ENCODE measurements at regions not wholly inside any gene's neighbourhood (a gene's known extent, or its start where the extent isn't known, plus 50 kb on each side); places are given as distances from the start of the nearest gene placed in this dataset.
"Not testable (repeated sequence)": the region's sequence is repeated elsewhere in the genome, so short reads cannot be mapped to it uniquely, and the experiment has no call there.

DNA sequence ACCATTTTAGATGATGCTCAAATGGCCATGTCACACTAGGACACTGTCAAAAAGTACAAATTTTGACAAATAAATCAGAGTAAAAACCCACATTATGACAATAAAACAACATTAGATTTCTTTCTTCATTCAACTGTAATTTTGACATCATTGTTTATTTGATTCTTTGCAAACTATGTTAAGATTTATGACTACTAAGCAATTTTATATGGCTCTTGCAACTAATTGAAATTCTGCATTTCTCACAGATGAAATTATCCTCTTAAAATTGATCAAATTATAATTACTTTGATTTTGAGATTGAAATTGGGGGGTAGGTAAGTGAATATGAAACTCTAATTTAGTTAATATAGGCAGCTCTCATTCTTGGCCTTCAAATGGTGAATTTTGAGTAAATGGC is 59.8 kb downstream of the ATOH1 start:
- DNase-seq (ENCODE audit: low read depth, low spot score) = no peak

GRCh38 chr4:93888768-93889167 is 60.2 kb downstream of the ATOH1 start:
- DNase-seq (ENCODE audit: low read depth, low spot score) = no peak

DNA sequence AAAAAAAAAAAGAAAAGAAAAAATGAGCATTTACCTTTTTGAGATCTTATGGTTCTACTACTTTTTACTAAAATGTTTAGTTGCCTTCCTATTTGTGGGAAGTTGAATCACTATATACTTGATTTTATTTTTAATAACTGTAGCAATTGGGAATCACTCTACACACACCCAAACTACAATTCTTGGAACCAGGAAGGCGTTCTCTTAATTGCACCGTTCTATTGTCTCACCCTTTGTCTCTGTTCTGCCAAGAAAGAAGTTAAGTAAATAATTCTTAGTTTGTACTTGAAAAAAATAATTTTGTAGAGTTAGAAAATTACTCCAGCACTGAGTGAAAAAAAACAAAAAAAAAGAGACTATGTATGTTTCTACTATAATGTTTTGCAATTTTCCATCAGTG is 62.7 kb downstream of the ATOH1 start:
- no peak for DNase-seq (ENCODE audit: low read depth, low spot score)

DNA sequence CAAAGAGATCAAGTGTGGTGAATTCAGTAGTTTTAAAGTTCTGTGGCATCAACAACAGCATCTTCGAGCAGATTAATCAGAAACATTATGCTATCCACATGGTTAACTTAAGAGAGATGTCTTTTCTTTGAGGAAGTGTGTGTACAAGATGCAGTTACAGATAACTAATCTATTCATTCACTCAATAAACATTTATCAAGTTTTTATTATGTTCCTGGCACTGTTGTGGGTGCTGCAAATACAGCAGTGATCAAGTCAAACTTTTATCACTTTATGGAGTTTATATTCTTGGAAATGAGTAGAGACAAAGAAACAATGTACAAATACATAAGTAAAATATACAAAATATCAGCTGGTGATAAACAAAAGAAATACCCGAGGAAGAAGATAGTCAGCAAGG is 66.4 kb downstream of the ATOH1 start:
- DNase-seq (ENCODE audit: low read depth, low spot score) = no peak

DNA sequence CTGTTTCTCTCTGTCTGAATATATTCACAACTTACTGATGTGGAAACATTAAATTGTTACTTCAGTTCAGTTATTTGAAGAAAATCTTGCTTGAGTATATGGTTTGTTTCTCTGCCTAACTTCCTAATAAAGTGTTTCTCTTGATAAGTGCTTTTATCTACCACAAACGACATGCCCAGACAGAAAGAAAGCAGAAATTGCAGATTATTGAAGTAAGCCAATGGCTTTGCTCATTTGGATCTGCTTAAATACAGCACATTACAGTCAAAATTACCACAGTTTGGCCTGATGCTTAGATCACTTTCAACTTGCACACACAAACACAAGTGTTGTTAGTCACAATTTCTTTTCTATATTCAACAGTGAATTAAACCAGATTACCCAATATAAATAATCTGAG is 68.0 kb downstream of the ATOH1 start:
- DNase-seq (ENCODE audit: low read depth, low spot score) = no peak

GRCh38 chr4:93897559-93897958 is 69.0 kb downstream of the ATOH1 start:
- peak; percentile 2 for DNase-seq (ENCODE audit: low read depth, low spot score)

DNA sequence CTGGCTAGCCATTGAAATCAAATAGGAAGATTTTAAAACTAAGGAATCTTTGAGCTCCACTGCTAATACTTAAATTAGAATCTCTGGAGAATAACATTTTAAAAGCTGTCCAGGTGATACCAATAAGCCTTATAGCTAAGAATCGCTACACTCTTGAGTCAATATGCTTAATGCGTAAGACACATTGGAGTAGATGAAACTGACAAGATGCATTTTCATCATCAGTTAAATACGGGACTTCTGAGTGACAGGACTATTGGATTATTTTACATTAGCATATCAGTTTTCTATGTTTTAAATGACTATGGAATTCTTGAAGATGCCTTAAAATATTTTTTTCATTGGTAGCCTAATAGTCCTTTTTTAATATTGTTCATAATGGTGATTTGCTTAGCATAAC is 80.2 kb downstream of the ATOH1 start:
- no peak for DNase-seq (ENCODE audit: low read depth, low spot score)

- no peak for DNase-seq (ENCODE audit: low read depth, low spot score)
Observed at GRCh38 chr4:93911671-93912070, 83.1 kb downstream of the ATOH1 start.

- no peak for DNase-seq (ENCODE audit: low read depth, low spot score)
Observed at GRCh38 chr4:93912146-93912545, 83.6 kb downstream of the ATOH1 start.

DNA sequence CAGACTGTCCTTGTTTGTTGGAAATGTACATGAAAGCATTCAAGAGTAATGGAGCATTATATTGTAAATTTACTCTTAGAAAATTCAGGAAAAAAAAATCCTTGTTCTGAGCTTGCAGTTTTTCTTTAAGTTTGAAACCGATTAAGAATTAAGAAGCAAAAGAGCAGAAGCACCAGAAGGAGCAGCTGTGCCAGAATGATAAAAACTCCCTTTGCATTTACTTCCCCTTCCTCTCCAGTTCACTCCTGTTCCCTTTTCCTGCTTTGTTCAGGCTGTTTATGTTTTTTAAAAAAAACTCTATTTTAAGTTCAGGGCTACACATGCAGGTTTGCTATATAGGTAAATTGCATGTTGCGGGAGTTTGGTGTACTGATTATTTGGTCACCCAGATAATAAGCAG is 90.3 kb downstream of the ATOH1 start:
- DNase-seq (ENCODE audit: low read depth, low spot score) = no peak

DNA sequence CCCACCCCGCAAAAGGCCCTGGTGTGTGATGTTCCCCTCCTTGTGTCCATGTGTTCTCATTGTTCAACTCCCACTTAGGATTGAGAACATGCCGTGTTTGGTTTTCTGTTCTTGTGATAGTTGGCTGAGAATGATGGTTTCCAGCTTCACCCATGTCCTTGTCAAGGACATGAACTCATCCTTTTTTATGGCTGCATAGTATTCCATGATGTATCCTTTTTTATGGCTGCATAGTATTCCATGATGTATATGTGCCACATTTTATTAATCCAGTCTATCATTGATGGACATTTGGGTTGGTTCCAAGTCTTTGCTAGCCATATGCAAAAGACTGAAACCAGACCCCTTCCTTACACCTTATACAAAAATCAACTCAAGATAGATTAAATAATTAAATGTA is 95.0 kb downstream of the ATOH1 start:
- DNase-seq (ENCODE audit: low read depth, low spot score) = not testable (repeated sequence)

DNA sequence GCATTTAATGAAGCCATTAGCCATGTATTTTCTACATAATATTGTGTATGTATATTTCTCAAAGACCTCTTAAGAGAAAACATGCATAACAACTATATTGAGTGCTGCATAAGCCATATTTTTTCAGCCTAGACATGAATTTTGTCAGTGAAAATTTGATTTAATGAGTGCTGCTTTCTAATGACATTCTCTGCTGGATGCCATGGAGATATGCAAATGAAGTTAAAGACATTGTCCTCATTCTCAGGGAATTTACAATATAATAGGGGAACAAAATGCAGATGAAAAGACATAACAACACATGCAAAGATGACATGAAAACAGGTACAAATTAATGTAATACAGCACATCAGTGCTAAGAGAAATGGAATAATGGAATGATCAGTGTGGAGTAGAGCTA is 118.7 kb downstream of the ATOH1 start:
- no peak for DNase-seq (ENCODE audit: low read depth, low spot score)

GRCh38 chr4:93950239-93950638 is 121.7 kb downstream of the ATOH1 start:
- not testable (repeated sequence) for DNase-seq (ENCODE audit: low read depth, low spot score)

DNA sequence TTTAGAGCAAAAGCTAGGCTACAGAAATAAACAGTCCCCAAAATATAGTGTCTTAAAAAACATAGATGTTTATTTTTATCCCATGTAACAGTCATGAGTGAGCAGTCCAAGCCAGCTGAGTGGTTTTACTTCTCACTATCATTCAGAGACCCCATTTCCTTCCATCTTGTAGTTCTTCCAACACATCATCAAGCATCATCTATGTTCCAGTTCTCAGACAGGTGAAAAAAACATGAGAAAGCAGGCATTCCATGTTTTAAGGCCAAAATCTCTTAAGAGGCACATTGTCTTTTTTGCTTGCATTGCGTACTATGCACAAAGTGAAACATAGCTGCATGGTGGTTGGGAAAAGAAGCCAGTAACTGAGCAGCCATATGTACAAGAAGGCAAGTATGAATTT is 128.6 kb downstream of the ATOH1 start:
- DNase-seq (ENCODE audit: low read depth, low spot score) = no peak

DNA sequence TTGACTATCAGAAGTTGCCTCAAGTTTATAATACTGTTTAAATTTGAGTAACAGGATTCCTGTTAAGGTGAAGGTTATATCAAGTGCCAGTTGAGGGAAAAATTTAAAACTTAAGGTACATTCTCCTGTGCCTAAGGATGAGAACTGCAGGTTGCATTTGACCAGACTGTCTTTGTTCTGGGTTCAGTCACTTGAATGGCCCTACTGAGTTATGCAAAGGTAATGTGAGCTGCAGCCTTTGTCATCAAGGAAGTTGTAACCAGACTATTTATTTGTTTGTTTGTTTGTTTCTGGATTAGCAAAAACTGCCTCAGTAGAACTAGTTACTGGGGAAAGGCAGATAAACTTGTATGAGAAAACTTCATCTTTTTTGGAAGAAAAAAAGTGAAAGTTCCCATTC is 131.9 kb downstream of the ATOH1 start:
- DNase-seq (ENCODE audit: low read depth, low spot score) = no peak

DNA sequence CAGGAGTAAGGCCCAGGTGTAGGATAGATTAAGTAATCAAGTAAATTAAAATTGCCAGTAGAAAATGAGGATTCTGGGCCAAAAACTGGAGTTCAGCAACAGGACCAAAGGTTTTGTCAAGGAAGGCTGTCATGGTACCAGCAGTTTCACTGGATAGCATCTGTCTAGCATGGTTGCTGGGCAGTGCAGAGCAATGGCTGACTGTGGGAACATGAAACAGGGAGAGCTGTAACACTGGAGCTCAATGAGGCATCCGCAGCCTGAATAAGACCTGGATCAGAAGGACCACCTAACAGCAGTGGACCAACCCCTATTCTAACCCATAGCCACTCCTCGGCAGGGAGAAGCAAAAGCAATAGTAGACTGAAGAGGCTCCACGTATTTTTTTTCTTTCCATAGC is 132.4 kb downstream of the ATOH1 start:
- DNase-seq (ENCODE audit: low read depth, low spot score) = no peak

DNA sequence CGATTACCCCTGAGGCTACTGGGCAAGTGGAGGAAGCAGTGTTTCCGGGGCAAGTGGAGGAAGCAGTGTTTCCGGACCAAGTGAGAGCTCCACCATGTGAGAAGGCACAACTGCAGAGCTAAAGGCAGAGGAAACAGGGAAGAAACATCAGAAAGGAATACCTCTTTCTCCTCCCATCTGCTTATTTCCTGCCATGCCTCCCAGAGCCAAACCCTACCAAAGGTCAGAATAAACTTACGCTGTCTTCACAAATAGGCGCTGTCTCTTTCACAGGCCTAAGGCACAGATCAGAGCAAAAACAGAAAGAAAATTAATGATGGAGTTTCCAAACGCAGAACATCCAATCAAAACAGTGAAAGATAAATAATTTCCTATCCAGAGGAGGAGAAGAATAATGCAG is 153.0 kb downstream of the ATOH1 start:
- DNase-seq (ENCODE audit: low read depth, low spot score) = no peak

DNA sequence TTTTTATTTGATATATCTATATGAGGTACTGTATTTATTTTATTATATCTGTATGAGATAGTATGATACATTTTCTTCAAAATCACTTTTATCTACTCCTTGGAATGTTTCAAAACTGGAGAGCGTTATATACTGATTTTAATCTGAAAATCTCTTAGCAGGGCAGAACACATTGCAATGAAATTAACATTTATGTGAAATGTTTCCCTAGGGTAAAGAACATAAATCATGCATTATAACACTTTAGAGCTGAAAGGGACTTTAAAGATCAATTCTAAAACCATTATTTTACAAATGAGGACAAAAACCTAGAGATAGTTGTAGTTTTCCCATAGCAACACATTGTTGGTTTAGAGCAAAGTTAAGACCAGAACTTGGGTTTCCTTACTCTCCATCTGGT is 153.7 kb downstream of the ATOH1 start:
- no peak for DNase-seq (ENCODE audit: low read depth, low spot score)

- no peak for DNase-seq (ENCODE audit: low read depth, low spot score)
Observed at GRCh38 chr4:93983140-93983539, 154.6 kb downstream of the ATOH1 start.

DNA sequence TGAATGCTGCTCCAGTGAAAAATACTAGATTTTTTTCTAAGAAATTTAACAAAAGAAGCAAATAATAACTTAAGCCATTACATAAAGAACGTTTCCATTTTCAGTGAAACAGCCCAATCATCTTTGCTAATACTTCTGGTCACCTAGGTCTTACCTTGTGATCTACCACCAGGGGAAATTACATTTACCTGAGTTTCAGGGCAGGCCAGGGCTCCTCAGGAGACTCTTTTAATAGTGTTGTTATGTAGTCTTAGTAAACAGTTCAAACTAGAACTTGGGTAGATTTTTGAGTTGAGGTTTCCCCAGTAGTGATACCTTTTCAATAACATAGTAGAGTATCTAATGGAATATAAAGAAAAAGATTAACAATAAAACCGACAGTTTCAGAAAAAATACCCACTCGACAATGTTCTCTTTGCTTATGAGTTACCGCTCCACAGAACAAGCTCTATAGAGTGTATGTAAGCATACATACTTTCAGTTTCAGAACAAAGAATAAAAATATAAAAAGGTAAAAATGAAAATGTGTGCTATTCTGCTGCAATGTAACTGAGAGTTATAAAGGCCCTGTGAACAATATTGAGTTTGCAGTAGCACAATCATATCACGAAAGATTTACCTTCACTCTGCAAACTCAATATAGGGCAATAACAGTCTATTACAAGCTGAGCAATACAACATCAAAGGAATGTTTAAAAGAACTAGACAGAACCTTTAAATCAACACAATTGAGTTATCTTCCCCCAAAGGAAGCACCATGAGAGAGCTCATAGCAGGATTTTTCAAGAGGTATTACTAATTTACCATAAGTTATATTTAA is 165.8 kb downstream of the ATOH1 start:
- DNase-seq (ENCODE audit: low read depth, low spot score) = no peak

DNA sequence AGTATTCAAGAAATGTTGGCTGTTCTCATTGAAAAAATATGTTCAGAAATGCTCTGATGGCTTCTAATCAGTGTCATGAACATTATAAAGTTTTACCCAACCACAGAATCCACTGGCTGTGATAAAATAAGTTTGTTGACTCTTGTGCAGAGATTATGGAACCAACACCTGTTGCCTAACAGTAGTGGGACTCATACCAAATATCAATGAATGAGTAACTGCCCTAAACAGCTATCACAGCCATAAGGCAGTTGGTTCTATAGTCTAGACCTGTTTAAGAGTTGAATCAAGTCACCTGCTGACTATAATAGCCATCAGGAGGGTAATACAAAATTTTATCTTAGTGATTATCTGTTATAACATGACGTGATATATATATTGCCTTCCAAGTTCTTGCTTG is 168.3 kb downstream of the ATOH1 start:
- no peak for DNase-seq (ENCODE audit: low read depth, low spot score)

GRCh38 chr4:94000559-94000958 is 172.0 kb downstream of the ATOH1 start:
- DNase-seq (ENCODE audit: low read depth, low spot score) = no peak

DNA sequence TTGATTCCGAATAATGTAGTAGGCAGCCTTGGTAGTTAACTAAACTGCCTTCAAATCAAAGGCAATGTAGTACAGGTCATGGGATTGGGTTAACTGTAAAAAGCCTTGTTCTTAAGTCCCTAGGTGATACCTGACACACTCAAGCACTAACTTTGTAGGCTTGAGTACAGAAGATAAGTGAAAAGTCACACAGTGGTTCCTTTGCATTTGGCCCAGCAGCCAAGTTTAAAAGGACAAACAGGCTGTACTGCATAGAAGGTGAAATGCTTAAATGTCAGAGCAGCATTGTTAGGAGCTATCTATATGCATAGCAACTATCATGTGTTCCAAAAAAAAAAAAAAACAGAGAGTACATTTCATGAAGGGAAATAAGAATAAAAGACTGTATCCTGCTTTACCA is 178.4 kb downstream of the ATOH1 start:
- no peak for DNase-seq (ENCODE audit: low read depth, low spot score)

DNA sequence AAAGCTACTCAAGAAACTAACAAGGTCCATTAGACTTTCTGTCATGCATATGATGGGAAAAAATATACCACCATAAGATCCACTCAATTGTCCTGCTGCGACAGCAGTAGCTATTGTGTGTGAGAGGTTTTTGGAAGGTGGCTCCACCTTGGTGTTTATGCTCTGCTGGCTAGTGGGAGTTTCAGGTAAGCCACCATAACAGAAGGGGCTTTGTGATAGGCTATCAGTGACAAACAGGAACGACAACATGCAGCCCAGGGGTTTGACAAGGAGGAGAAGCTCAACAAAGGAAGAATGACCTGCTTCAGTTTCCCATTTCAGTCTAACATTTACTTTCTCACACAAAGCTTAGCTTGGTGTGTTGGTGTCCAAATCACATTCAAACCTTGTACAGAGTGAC is 182.6 kb downstream of the ATOH1 start:
- no peak for DNase-seq (ENCODE audit: low read depth, low spot score)
